HEK293 (cell line): ENCODE measurements at regions not wholly inside any gene's neighbourhood (a gene's known extent, or its start where the extent isn't known, plus 50 kb on each side); places are given as distances from the start of the nearest gene placed in this dataset.

Source experiments
- CTCF ChIP-seq: fragments of 450-650 bp; formaldehyde crosslinking; IDR thresholded peaks from 2 replicates; pipeline ENCODE4 v1.5.1; 2016; ENCODE audit warnings: missing biosample characterization, missing genetic modification characterization
- GLI4 ChIP-seq: fragments of 450-650 bp; formaldehyde crosslinking; IDR thresholded peaks from 2 replicates; pipeline ENCODE4 v1.5.1; 2016; ENCODE audit warnings: missing biosample characterization, missing genetic modification characterization
- MEIS1 ChIP-seq: sonication (generic); formaldehyde crosslinking; IDR thresholded peaks from 2 replicates; pipeline ENCODE4 v1.8.1; 2022; ENCODE audit warnings: missing genetic modification reagents, mild to moderate bottlenecking, borderline replicate concordance
- SETDB1 ChIP-seq: IDR thresholded peaks from one replicate; pipeline ENCODE4 v1.6.1; 2017; ENCODE audit warnings: mild to moderate bottlenecking, low read length, moderate library complexity, mixed read lengths; ENCODE audit not compliant: insufficient read length
- ZFP3 ChIP-seq: fragments of 450-650 bp; formaldehyde crosslinking; IDR thresholded peaks from 2 replicates; pipeline ENCODE4 v1.5.1; 2016; ENCODE audit warnings: low read depth, missing biosample characterization, missing genetic modification characterization
- ZNF354C ChIP-seq: fragments of 450-650 bp; formaldehyde crosslinking; IDR thresholded peaks from 2 replicates; pipeline ENCODE4 v1.5.1; 2016; ENCODE audit warnings: missing biosample characterization, missing genetic modification characterization, low read depth, borderline replicate concordance

- no peak for TF ChIP-seq CTCF
- TF ChIP-seq ZFP3 = no peak
- TF ChIP-seq MEIS1 (CRISPR knock-in tag) = no peak
- TF ChIP-seq GLI4 (tag by site-specific recombination) = no peak
- TF ChIP-seq ZNF354C (tag by site-specific recombination) = no peak
- no peak for TF ChIP-seq SETDB1
Observed at GRCh38 chr6:112620812-112621569, 273.9 kb downstream of the RFPL4B start.
